GM12874 (cell line): ENCODE measurements at regions not wholly inside any gene's neighbourhood (a gene's known extent, or its start where the extent isn't known, plus 50 kb on each side); places are given as distances from the start of the nearest gene placed in this dataset.

Experiments used
- CTCF ChIP-seq: IDR thresholded peaks from 2 replicates; pipeline ENCODE4 v1.5.1; 2011; ENCODE audit warnings: low read depth, mild to moderate bottlenecking, control low read depth, low read length, moderate library complexity; ENCODE audit not compliant: insufficient read depth

GRCh38 chr7:17027143-17027788 is 145.5 kb upstream of the AGR3 start:
- no peak for TF ChIP-seq CTCF

GRCh38 chr7:17027789-17028152 is 146.0 kb upstream of the AGR3 start:
- TF ChIP-seq CTCF: no peak

GRCh38 chr7:17029150-17029549 is 147.4 kb upstream of the AGR3 start:
- no peak for TF ChIP-seq CTCF

- TF ChIP-seq CTCF: no peak
Measured at GRCh38 chr7:17030559-17030958, 148.8 kb upstream of the AGR3 start.

GRCh38 chr7:17031906-17032551 is 150.2 kb upstream of the AGR3 start:
- TF ChIP-seq CTCF: no peak

GRCh38 chr7:17033245-17033644 is 151.5 kb upstream of the AGR3 start:
- no peak for TF ChIP-seq CTCF

GRCh38 chr7:17036584-17036983 is 154.8 kb upstream of the AGR3 start:
- no peak for TF ChIP-seq CTCF
